ENCODE measurements at regions not wholly inside any gene's neighbourhood (a gene's known extent, or its start where the extent isn't known, plus 50 kb on each side); places are given as distances from the start of the nearest gene placed in this dataset.

- H3K36me3 ChIP-seq (ENCODE audit: low read depth, low read length), result no peaks in the 10 kb centered on the region
- BruUV-seq (replicated peaks), result no TSS peak
- H3K79me2 ChIP-seq (ENCODE audit: low read length), result no peaks in the 10 kb centered on the region
- TF ChIP-seq EZH2phosphoT487 (IDR thresholded peaks at IDR 0.05; ENCODE audit: borderline replicate concordance, low read length) (no peak), EZH2 (IDR thresholded peaks at IDR 0.05; ENCODE audit: low read length, unreplicated experiment) (no peak)
- no peaks in the 10 kb centered on the region for H3K27me3 ChIP-seq (ENCODE audit: low read length)
- intact Hi-C loops (cut with micrococcal nuclease), result no loop called here
- H3K4me2 ChIP-seq (ENCODE audit: low read length), result no peak overlapping the region
- no peaks in the 10 kb centered on the region for H3K4me1 ChIP-seq (ENCODE audit: insufficient read depth, low read length)
- no peak overlapping the region for H3K4me3 ChIP-seq (ENCODE audit: low read length)
- 0 out of 2 replicates have a peak, but pooled peaks cover 3% of the 10 kb centered on the region for H3K9me3 ChIP-seq (ENCODE audit: low read length)
- no peak overlapping the region for H3K9ac ChIP-seq (ENCODE audit: low read length)
- POLR2A ChIA-PET (ENCODE audit: unreplicated experiment), result no interaction called here
- CTCF ChIA-PET, result no interaction called here
- ATAC-seq, result no peak
- no peaks in the 10 kb centered on the region for H4K20me1 ChIP-seq (ENCODE audit: low read length)
- H2AFZ ChIP-seq (ENCODE audit: low read length), result no peak overlapping the region
- H3K9me2 ChIP-seq (replicated peaks; ENCODE audit: low read length), result no peaks in the 10 kb centered on the region
- H3F3A ChIP-seq (ENCODE audit: low read length, unreplicated experiment), result no peaks in the 10 kb centered on the region
- H3K27ac ChIP-seq (ENCODE audit: low read length), result no peak overlapping the region
- DNase-seq, result no peak
These were observed 156.6 kb downstream of the YIPF5 start for GRCh38 chr5:144013816-144014215.

- POLR2A ChIA-PET (ENCODE audit: unreplicated experiment), result no interaction called here
- Histone ChIP-seq H2AFZ (ENCODE audit: low read length) (no peak overlapping the region), H3K27me3 (ENCODE audit: low read length) (no peaks in the 10 kb centered on the region), H3K79me2 (ENCODE audit: low read length) (no peaks in the 10 kb centered on the region), H3K4me2 (ENCODE audit: low read length) (no peak overlapping the region), H4K20me1 (ENCODE audit: low read length) (no peaks in the 10 kb centered on the region), H3K4me3 (ENCODE audit: low read length) (no peak overlapping the region), H3K9me2 (replicated peaks; ENCODE audit: low read length) (no peaks in the 10 kb centered on the region), H3K9me3 (ENCODE audit: low read length) (0 out of 2 replicates have a peak, but pooled peaks cover 3% of the 10 kb centered on the region), H3K36me3 (ENCODE audit: low read depth, low read length) (no peaks in the 10 kb centered on the region), H3K4me1 (ENCODE audit: insufficient read depth, low read length) (no peaks in the 10 kb centered on the region), H3K27ac (ENCODE audit: low read length) (no peak overlapping the region), H3F3A (ENCODE audit: low read length, unreplicated experiment) (no peaks in the 10 kb centered on the region), H3K9ac (ENCODE audit: low read length) (no peak overlapping the region)
- DNase-seq (no peak), ATAC-seq (no peak)
- TF ChIP-seq EZH2phosphoT487 (IDR thresholded peaks at IDR 0.05; ENCODE audit: borderline replicate concordance, low read length) (no peak), CTCF (conservative IDR thresholded peaks at IDR 0.05; ENCODE audit: low read depth, low read length) (no peak), EZH2 (IDR thresholded peaks at IDR 0.05; ENCODE audit: low read length, unreplicated experiment) (no peak)
- CTCF ChIA-PET, result no interaction called here
- no TSS peak for BruUV-seq (replicated peaks)
- intact Hi-C loops (cut with micrococcal nuclease), result no loop called here
These were observed 154.5 kb downstream of the YIPF5 start for GRCh38 chr5:144015961-144016360.

GRCh38 chr5:144017119-144017518 lies 153.3 kb downstream of the YIPF5 start:
- H3K4me1 ChIP-seq (ENCODE audit: insufficient read depth, low read length), result no peaks in the 10 kb centered on the region
- H3K27ac ChIP-seq (ENCODE audit: low read length), result no peak overlapping the region
- no TSS peak for BruUV-seq (replicated peaks)
- H3K9ac ChIP-seq (ENCODE audit: low read length), result no peak overlapping the region
- H3K79me2 ChIP-seq (ENCODE audit: low read length), result no peaks in the 10 kb centered on the region
- POLR2A ChIA-PET (ENCODE audit: unreplicated experiment), result no interaction called here
- H4K20me1 ChIP-seq (ENCODE audit: low read length), result no peaks in the 10 kb centered on the region
- 0 out of 2 replicates have a peak, but pooled peaks cover 3% of the 10 kb centered on the region for H3K9me3 ChIP-seq (ENCODE audit: low read length)
- no peak overlapping the region for H3K4me2 ChIP-seq (ENCODE audit: low read length)
- no peak overlapping the region for H3K4me3 ChIP-seq (ENCODE audit: low read length)
- CTCF ChIA-PET, result no interaction called here
- H3K36me3 ChIP-seq (ENCODE audit: low read depth, low read length), result no peaks in the 10 kb centered on the region
- DNase-seq (no peak), ATAC-seq (no peak)
- intact Hi-C loops (cut with micrococcal nuclease), result no loop called here
- no peaks in the 10 kb centered on the region for H3K27me3 ChIP-seq (ENCODE audit: low read length)
- TF ChIP-seq EZH2phosphoT487 (IDR thresholded peaks at IDR 0.05; ENCODE audit: borderline replicate concordance, low read length) (no peak), EZH2 (IDR thresholded peaks at IDR 0.05; ENCODE audit: low read length, unreplicated experiment) (no peak), CTCF (conservative IDR thresholded peaks at IDR 0.05; ENCODE audit: low read depth, low read length) (no peak)
- H2AFZ ChIP-seq (ENCODE audit: low read length), result no peak overlapping the region
- H3K9me2 ChIP-seq (replicated peaks; ENCODE audit: low read length), result no peaks in the 10 kb centered on the region
- no peaks in the 10 kb centered on the region for H3F3A ChIP-seq (ENCODE audit: low read length, unreplicated experiment)

All from PC-3 (cell line).